ENCODE measurements at regions not wholly inside any gene's neighbourhood (a gene's known extent, or its start where the extent isn't known, plus 50 kb on each side); places are given as distances from the start of the nearest gene placed in this dataset.

- TF ChIP-seq, protein P1, sequence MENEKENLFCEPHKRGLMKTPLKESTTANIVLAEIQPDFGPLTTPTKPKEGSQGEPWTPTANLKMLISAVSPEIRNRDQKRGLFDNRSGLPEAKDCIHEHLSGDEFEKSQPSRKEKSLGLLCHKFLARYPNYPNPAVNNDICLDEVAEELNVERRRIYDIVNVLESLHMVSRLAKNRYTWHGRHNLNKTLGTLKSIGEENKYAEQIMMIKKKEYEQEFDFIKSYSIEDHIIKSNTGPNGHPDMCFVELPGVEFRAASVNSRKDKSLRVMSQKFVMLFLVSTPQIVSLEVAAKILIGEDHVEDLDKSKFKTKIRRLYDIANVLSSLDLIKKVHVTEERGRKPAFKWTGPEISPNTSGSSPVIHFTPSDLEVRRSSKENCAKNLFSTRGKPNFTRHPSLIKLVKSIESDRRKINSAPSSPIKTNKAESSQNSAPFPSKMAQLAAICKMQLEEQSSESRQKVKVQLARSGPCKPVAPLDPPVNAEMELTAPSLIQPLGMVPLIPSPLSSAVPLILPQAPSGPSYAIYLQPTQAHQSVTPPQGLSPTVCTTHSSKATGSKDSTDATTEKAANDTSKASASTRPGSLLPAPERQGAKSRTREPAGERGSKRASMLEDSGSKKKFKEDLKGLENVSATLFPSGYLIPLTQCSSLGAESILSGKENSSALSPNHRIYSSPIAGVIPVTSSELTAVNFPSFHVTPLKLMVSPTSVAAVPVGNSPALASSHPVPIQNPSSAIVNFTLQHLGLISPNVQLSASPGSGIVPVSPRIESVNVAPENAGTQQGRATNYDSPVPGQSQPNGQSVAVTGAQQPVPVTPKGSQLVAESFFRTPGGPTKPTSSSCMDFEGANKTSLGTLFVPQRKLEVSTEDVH (IDR thresholded peaks at IDR 0.05; ENCODE audit: low read depth, partially characterized antibody) = no peak
- TF ChIP-seq RAD21 (IDR thresholded peaks at IDR 0.05; ENCODE audit: insufficient read depth, low read depth, low read length) = no peak
- no peak for TF ChIP-seq PAX5 (IDR thresholded peaks at IDR 0.05; ENCODE audit: borderline replicate concordance, low read depth, low read length)
- TF ChIP-seq STAT3 (IDR thresholded peaks at IDR 0.05; ENCODE audit: low read depth, low read length) = no peak
- no peak for TF ChIP-seq SUPT20H (IDR thresholded peaks at IDR 0.05; ENCODE audit: borderline replicate concordance, control insufficient read depth, low read depth, low read length)
- TF ChIP-seq MEF2B (IDR thresholded peaks at IDR 0.05; ENCODE audit: partially characterized antibody, poor library complexity, severe bottlenecking) = no peak
- no peak for TF ChIP-seq CHD2 (IDR thresholded peaks at IDR 0.05; ENCODE audit: borderline replicate concordance, low read depth, low read length)
- TF ChIP-seq ATF3 (IDR thresholded peaks at IDR 0.05; ENCODE audit: borderline replicate concordance, extremely low read depth, low read depth, low read length) = no peak
- no peak for TF ChIP-seq KLF5 (IDR thresholded peaks at IDR 0.05; ENCODE audit: partially characterized antibody)
- TF ChIP-seq YY1 (IDR thresholded peaks at IDR 0.05; ENCODE audit: low read depth, low read length) = no peak
Observed at GRCh38 chr11:82599836-82600235, 133.8 kb downstream of the FAM181B start (continued).

DNA sequence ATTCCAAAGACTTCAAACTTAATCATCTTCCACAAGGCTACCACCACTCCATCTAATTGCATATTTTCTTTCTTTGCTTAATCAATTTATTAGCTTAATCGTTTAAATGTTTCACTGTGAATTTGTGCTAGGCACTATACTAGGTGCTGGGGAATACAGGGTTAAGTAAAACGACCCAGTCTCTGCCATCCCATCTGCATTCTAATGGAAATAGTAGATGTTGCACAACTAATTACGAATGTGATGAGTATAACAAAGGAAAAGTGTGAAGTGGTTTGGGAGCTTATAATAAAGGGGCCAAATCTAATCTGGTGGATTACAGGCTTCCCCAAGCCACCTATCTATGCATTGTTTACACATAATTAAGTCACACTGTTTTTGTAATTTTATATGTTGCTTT, 147.1 kb downstream of the FAM181B start:
- ATAC-seq = no peak
- ChIA-PET SMC1A (ENCODE audit: uncharacterized antibody, unreplicated experiment) (no interaction called here), CTCF (no interaction called here), RAD21 (ENCODE audit: unreplicated experiment) (no interaction called here), POLR2A (no interaction called here)
- no peak overlapping the region for H3K4me2 ChIP-seq (ENCODE audit: control insufficient read depth, insufficient read depth)
- no peak for DNase-seq (ENCODE audit: low read depth, low spot score)
- no peaks in the 10 kb centered on the region for H3K9me3 ChIP-seq (replicated peaks; ENCODE audit: control insufficient read depth, insufficient read depth, low read length)
- FAIRE-seq = no peak
- H3K27ac ChIP-seq (ENCODE audit: control insufficient read depth, insufficient read depth) = no peak overlapping the region
- no peak overlapping the region for H3K9ac ChIP-seq (ENCODE audit: control insufficient read depth, insufficient read depth, low read length)
- no peaks in the 10 kb centered on the region for H3K36me3 ChIP-seq (ENCODE audit: control insufficient read depth in 2 of 2, insufficient read depth in 2 of 2, low read length in 1 of 2)
- no peak overlapping the region for H2AFZ ChIP-seq (ENCODE audit: control insufficient read depth, low read depth, low read length)
- no peaks in the 10 kb centered on the region for H4K20me1 ChIP-seq (ENCODE audit: control insufficient read depth, insufficient read depth)
- no peaks in the 10 kb centered on the region for H3K4me1 ChIP-seq (ENCODE audit: control insufficient read depth, insufficient read depth, low read length)
- BruUV-seq (replicated peaks) = no TSS peak
- H3K4me3 ChIP-seq = no peak overlapping the region
- no peaks in the 10 kb centered on the region for H3K79me2 ChIP-seq (ENCODE audit: control insufficient read depth, insufficient read depth, low read length)
- in situ Hi-C loops (cut with MboI) = no loop called here
- intact Hi-C loops (cut with micrococcal nuclease; ENCODE audit: unreplicated experiment) = no loop called here
- no peaks in the 10 kb centered on the region for H3K27me3 ChIP-seq (replicated peaks in 1 of 2; ENCODE audit: control insufficient read depth in 2 of 2, insufficient read depth in 2 of 2, low read length in 1 of 2)
- WGBS (ENCODE audit: insufficient coverage, insufficient replicate concordance, low lambda C conversion rate, missing lambda C conversion rate) = 0% methylated on average over 3 of the region's 3 CpGs
- TF ChIP-seq CTCF (IDR thresholded peaks at IDR 0.05 in 2 of 3, conservative IDR thresholded peaks at IDR 0.05 in 1 of 3; ENCODE audit: control insufficient read depth in 2 of 3, extremely low read depth in 1 of 3, insufficient read depth in 1 of 3, low read depth in 3 of 3, low read length in 3 of 3) (no peak), CBX3 (IDR thresholded peaks at IDR 0.05; ENCODE audit: borderline replicate concordance, low read depth) (no peak), CHD2 (IDR thresholded peaks at IDR 0.05; ENCODE audit: borderline replicate concordance, low read depth, low read length) (no peak), CEBPB (IDR thresholded peaks at IDR 0.05; ENCODE audit: borderline replicate concordance in 1 of 2, low read depth in 2 of 2, low read length in 2 of 2) (no peak)
- TF ChIP-seq, protein P2, sequence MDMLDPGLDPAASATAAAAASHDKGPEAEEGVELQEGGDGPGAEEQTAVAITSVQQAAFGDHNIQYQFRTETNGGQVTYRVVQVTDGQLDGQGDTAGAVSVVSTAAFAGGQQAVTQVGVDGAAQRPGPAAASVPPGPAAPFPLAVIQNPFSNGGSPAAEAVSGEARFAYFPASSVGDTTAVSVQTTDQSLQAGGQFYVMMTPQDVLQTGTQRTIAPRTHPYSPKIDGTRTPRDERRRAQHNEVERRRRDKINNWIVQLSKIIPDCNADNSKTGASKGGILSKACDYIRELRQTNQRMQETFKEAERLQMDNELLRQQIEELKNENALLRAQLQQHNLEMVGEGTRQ (IDR thresholded peaks at IDR 0.05; ENCODE audit: borderline replicate concordance, low read depth, low read length) = no peak
